SW480 (cell line): ENCODE measurements at regions not wholly inside any gene's neighbourhood (a gene's known extent, or its start where the extent isn't known, plus 50 kb on each side); places are given as distances from the start of the nearest gene placed in this dataset.
A peak's percentile ranks its signal among the peaks of the same experiment; 100 is the strongest.

Experiments
- DNase-seq: peaks from one replicate; pipeline ENCODE4 v3.0.0-alpha.2; 2016; ENCODE audit warnings: low spot score

DNA sequence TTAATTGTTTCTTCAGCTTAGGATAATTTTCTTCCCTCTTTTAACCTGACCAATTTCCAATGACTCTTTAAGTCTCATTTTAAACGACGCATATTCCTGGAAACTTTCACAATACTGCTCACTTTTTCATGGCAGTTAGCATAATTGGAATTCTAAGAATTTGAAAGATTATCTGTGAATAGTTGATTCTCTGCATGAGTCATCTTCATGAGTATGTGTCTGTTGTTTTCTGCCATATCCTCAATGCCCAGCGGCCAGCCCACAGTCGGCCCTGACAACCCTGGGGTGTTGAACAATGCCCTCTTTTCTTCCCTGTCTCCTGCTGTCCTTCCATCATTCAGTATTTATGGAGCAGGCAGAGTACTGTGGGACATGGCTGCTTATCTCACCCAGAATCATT lies 554.2 kb downstream of the CDH26 start:
- peak; percentile 91 for DNase-seq

DNA sequence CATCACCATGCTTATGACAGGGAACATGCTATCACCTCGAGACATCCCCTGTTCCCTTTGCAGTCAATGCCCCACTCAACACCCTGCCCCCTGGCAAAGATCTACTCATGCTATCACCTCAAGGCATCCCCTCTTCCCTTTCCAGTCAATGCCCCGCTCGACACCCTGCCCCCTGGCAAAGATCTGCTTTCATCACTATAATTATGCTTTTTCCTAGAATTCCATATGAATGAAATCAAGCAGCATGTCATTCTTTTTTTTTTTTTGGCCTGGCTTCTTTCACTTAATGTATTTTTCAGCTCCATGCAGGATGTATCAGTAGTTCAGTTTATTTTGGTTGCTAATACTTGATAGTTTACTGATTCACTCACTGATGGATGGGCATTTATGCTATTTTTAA lies 554.9 kb downstream of the CDH26 start:
- no peak for DNase-seq

DNA sequence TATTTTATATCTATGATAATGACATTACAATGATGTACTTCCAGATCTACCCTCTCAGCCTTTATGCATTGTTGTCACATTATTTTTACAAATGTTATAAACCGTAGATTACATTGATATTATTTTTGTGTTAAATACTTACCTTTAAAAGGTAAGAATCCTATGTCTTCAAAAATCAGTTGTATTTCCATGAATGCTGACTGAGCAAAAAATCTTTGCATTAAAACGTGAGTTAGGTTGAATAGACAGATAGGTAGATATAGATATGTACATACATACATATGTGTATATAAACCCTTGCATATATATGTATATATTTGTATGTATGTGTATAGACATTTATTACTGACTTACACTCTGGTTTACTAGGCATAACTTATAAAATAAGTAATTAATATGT lies 558.2 kb downstream of the CDH26 start:
- DNase-seq: no peak

DNA sequence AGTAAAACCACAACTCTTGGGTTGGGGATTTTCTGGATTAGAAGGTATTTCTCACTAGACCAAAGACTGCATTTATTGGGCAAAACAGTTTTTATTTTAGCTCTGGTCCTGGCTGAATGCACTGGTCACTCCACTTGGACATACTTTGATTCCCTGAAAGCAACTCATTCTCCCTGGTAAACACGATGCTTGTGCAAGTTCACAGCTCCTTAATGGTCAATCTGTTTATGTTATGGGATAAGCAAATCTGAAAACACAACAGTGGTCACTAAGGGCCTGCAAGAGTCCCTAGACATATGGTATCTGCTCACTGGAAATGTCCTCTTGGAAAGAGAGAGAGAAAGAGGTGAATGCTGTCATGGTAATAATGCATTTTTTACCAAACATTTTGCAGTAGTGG lies 559.8 kb downstream of the CDH26 start:
- DNase-seq: no peak

DNA sequence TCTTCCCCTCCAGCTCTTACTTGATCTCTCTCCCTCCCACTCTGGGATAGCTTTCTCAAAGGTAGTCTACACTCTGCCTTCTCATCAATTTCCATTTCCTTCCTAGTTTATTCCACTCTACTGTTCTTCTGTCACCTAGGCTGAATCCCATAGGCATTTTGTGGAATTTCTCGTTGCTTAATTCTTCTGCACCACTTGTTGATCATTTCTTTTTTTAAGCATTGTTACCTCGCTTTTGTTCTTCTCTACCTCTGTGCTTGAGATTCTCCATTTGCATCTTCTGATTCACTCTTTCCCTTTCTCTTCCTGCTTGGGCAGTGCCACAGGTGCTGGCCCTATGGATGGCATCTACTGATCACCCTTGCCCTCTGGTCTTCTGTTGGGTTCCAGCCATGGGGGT lies 567.2 kb downstream of the CDH26 start:
- DNase-seq: no peak

DNA sequence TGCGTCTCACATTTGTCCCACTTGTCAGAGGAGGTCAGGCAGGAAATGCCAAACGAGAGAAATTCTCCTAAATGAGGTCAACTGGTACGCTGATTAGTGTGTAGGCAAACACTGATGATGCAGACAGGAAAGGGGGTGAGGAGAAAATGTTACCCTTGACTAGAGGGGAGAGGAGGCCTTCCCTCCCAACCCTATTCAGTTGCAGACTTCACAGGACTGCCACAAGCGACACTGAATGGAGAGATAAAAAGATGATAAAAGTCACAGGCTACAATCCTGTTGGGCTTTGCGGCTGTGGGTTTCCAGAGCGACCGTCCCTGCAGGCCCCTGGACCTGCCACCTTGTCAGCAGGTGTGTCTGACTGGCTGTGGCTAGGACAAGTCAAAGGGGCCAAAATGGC lies 569.4 kb downstream of the CDH26 start:
- DNase-seq: no peak

DNA sequence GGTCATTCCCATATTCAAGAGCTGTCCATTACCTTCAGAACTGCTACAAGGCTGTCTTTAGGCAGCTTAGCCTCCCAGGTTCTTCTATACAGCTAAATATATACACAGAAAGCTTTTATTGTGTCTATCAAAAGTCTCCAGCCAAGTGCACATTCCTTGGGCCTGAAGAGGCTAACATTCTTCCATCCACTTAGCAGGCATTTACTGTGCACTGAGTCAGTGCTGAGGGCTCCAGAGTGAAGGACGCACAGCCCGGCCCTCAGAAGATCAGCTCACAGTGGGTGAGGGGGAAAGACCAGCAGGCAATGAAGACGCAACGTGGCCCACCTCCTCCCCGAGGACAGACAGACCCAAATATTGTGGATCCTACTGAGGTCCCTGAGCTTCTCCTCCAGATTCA lies 569.9 kb downstream of the CDH26 start:
- no peak for DNase-seq

DNA sequence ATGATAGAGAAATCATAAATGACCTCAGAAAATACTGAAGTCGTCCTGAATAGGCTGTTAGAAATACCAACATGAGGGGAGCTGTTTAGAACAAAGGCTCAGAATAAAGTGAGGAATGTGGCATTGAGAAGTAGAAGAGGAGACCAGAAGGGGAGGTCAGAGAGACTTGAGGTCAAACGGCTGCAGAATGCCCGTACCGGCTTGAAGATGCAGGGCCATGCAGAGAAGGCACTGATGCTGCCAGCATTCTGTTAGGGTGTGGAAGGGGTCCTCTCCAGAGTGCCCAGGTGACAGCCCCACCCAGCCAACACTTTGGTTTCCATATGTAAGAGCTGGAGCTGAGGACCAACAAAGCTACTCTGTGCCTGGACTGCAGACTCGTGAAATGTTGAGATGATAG lies 570.9 kb downstream of the CDH26 start:
- DNase-seq: no peak

DNA sequence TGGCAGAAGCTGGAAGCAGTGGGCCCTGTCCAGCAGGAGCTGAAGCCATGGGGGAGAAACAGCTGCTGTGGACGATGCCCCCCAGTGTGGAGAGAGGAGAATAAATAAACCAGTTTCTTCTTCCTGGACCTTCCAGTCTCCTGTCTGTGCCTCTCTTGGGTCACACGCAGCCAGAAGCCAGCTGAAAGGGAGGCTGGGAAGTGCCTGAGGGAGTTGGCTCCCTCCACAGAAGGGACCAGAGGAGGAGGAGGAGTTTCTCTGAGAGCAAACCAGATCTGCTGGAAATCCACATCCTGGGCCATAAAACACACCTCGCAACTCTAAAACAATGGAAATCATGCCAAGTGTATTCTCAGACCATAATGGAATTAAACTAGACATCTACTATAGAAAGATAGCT lies 577.0 kb downstream of the CDH26 start:
- no peak for DNase-seq

DNA sequence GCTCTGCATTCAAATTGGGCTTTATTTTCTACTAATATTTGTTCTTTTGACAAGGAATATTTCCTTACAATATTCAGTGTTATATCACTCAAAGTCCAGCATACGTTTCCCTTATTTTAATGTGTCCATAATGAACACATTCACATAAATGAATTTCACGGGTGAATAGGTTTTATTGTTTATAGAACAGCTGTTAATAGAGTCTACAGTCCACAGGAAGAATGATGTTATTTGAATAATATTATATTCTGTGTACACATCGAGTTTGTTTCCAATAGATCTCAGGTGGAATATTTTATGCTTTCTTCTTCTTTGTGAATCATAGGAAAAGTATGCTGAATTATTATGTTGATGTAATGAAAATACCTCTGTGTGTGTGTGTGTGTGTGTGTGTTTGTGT lies 582.4 kb downstream of the CDH26 start:
- peak; percentile 82 for DNase-seq

DNA sequence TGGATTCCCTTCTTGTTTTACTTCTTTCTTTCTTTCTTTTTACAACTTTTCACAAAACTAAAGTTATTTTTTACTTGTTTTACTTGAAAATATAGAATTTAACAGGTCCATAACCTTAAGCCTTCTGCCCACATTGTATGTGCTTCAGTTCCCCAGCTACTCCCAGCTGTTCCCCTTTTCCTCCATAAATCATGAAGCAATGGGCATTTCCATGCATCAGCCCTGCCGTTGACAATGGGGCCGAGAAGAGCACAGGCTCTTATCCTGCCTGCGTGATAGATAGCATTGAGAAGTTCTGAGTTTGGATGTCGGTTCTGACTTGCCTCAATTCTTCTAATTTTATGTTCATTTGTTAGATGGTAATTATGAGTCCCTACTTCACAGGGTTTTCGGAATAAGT lies 583.8 kb downstream of the CDH26 start:
- DNase-seq: no peak

DNA sequence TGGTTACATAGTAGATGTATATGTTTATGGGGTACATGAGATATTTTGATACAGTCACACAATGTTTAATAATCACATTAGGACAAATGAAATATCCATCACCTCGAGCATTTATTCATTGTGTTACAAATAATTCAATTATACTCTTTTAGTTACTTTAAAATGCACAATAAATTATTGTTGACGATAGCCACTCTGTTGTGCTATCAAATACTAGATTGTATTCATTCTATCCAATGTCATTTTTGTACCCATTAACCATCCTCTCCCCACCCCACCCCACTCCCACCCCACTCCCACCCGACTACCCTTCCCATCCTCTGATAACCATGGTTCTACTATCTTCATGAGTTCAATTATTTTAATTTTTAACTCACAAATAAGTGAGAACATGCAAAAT lies 585.4 kb downstream of the CDH26 start:
- no peak for DNase-seq

DNA sequence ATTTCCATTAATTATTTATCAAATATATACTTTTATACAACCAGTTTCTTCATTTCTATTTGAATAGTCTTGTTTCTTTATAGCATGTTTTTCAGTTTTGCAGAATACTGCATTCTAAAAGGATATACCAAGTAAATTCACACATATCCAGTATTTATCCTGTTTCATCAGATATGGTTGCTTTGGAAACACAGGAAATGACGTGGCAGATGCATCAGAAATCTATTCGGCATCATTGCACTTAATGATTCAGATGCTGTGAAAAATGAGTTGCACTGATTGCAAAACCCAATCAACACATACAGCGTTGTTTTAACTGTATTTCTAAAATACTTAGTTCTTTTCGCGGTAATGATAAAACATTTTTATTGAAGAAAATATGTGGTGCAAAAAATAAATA lies 594.9 kb downstream of the CDH26 start:
- no peak for DNase-seq

DNA sequence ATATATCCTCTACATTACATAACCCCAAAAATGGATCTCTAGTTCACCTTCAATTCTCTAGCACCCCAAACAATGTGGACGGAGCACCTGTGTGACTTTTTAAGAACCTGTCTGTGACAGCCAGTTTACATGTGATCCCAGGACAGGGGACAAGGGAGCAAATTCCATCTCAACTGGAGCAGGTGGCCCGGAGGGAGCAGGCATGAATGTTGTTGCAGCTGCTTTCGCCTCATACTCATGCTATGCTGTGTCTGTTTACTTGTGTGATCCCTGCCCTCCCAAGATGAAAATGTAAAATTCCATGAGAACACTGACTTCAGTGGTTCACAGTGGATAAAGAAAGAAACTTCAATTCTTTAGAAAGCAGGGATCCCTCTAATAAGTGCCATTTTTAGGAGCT lies 600.3 kb downstream of the CDH26 start:
- DNase-seq: no peak

DNA sequence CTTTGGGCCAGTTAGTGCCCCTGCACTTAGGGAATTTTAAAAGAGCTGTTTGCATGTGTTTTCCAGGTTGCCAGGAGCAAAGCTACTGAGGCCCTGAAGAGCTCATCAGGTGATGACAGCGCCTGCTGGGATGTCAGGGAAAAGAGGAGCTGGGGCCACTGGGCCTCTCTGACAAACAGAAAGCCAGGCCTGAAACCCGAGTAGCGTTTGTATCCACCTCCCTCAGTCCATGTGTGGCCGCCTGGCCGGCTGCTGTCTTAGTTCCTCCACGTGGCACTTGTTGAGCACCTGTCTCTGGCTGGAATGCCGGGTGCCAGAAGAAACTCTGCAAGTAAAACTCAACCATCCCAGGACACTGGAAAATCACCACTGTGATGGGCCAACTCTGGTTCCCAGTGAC lies 601.2 kb downstream of the CDH26 start:
- DNase-seq: no peak

DNA sequence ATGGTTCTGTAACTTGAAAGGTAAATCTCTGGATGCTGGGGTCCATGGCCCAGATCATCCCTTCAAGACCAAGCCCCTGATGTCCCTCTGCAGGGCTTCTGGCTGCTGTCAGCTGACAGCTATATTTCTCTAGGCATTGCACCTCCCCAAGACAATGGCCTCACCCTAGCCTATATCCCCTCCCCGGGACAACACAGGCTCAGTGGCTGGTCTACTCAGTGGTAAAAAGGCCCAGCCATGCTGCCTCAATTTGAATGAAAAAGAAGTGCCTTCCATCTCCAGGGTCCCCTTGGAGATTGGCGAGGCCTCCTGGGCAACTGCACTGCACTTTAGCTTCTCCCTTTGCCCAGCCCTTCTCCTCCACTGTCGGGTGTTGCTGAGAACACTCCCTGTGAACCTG lies 602.8 kb downstream of the CDH26 start:
- no peak for DNase-seq

DNA sequence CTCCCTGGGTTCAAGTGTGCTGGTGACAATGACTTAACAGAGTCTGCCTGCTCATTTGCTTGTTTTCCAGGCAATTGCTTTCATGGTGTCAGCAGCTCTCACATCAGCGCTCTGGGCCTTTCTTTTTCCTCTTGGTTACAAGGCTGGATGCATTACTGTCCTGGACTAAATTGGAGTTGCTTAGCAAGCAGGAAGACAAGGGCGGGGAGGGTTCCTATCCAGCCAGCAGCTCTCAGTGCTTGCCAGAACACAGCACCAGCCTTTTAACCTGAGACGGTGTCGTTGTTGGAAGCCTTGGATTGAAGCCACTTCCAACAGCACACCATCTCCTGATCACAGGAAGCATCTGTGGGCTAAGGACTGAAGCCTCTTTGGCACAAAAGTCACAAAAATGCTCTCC lies 606.9 kb downstream of the CDH26 start:
- no peak for DNase-seq

DNA sequence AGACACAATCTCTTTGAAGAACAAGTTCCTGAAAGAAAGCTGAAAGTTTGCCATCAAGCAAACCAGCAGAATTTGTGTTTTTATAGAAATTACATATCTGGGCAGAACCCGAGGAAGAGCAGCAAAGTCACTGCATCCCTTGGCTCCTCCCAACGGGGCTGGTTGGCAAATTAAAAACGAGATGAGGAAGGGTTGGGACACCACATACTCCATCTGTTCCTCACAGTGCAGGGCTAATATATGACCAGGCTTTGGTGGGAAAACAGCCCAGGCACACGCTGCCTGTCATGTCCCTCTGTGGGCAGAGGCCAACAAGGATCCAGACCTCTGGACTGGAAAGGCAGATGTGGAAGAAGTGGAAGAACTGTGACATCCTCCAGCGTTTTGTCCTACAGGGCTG lies 607.3 kb downstream of the CDH26 start:
- no peak for DNase-seq

DNA sequence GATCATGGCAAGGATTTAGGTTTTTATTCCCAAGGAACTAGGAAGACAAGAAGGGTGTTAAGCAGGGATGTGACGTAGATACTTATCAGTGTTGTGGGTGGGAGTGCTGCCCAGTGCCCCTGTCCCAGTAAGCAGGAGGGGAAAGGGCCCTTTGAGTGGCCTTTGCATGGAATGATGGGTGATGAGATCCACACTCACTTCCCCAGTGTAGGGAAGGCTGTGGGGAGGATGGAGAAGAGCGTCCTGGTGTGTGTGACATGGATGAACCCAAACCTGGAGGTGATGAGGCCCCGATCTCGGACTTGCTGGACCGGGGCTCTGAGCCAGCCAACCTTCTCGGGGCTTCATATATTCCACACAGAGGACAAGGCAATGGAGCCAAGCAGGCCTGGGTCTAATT lies 610.9 kb downstream of the CDH26 start:
- DNase-seq: no peak

DNA sequence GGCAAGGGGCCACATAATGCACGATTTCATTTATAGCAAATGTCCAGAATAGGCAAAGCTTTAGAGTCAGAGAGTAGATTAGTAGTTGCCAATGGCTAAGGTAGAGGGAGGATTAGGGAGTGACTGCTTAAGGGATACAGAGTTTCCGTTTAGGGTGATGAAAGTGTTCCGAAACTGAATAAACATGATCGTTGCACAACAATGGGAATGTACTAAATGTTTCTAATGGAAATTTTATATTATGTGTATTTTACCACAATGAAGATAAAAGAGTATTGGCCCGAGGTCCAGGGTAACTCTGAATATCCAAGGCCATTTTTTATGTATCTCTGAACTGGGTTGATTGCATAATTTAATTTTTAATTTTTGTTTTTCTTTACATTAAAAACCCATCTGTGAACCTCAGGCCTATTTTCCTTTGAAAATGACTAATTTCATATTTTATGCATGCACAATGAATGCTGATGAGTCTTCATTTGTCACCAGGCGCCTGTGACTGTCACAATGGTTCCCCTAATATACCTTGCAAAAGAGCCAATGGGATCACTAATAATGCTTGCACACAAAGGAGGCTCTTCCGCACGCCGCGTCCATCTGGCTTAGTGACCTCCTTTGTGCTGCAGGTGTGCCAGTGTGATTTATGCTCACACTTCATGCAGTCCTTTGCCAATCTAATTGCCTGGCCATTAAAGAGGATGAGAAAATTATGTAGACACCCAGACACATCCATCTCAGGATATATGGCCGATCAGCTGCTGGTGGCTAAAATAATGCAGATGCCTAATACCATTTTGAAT lies 612.5 kb downstream of the CDH26 start:
- no peak for DNase-seq

DNA sequence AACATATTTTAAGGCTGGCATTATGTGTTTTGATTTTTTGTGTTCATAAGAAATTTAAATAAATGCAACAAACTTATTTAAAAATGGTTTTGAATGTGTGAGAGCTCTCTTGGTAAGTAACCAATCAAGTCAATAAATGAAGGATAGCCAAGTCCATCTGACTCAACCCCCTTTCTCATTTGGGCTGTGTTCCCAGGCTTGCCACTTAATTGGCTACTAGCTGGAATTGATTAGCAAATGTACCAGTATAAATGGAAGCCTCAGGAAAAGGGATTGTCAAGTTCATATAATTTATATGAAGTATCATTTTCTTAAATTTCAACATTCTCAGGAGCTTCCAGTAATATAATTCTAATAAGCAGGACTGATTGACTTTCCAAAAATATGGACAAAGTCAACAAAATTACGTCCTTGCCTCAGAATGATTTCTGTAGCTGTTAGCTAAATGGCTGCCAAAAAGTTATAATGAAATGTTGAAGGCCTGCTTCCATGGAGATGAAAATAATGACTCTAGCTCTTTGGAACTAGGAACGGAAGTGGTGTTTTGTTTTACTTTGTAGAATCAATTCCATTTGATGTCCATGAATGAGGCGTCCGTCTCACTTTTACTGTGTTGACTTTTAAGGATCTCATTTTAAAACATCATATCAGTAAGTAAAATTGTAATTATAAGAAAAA lies 614.9 kb downstream of the CDH26 start:
- no peak for DNase-seq

DNA sequence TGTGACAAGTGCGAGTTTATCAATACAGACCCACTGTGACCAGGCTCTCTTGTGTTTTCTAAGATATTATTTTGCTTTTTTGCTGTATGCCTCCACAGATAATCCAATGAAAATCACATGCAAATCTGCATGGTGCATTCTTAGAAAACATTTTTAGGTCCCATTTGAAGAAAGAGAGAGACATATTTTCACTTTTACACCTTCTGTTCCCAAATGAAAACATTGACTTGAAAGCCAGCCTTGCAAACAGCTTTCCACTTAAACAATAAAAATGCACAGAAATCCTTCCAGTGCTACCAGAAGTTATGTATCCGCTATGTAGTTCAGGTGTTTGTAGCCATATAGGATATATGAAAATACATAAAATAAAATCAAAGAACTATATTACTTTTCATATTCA lies 618.0 kb downstream of the CDH26 start:
- DNase-seq: no peak

DNA sequence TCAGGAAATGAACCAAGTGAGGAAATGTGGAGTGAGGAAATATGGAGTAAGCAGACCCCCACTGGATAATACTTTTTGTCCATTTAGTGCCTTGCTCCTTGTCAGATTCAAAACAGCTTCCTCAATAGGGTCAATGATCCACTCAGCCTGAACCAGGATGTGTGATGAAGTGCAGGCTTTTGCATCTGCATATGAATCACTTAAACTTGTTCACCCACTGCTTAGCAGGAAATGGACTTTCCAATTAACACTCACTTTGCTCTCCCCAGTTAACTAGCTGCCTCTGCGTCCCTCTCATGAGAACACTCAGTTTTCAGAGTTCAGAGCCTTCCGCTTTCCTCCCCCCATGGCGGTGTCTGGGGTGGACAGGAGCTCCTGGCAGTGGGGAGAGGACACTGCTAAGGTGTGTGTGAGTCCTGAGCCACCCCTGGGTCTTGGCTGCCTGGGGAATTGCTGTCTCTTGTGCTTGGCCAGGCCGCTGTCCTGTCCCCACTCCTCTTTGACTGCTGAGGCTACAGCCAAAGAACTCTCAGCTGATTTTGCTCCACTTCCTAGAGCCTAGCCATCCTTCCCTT lies 621.8 kb downstream of the CDH26 start:
- no peak for DNase-seq
